Subcutaneous abdominal adipose tissue (tissue), 5 donors: ENCODE measurements at regions not wholly inside any gene's neighbourhood (a gene's known extent, or its start where the extent isn't known, plus 50 kb on each side); places are given as distances from the start of the nearest gene placed in this dataset.
"Not testable (repeated sequence)": the region's sequence is repeated elsewhere in the genome, so short reads cannot be mapped to it uniquely, and the experiment has no call there.

ENCODE experiments used
- H3K27ac ChIP-seq: one replicate; pipeline ENCODE4 v1.7.0; 2013; ENCODE audit warnings: low read depth, mild to moderate bottlenecking, inconsistent platforms, low read length, moderate library complexity
- H3K27me3 ChIP-seq, 5 donors: one replicate each; pipeline ENCODE4 v1.7.0; 2013; ENCODE audit warnings: low read length in 5 of 5, inconsistent platforms in 1 of 5; ENCODE audit not compliant: control insufficient read depth in 5 of 5, insufficient read depth in 4 of 5
- H3K36me3 ChIP-seq, 5 donors: one replicate each; pipeline ENCODE4 v1.7.0; 2013; ENCODE audit warnings: low read length in 5 of 5; ENCODE audit not compliant: control insufficient read depth in 5 of 5, insufficient read depth in 5 of 5
- H3K4me1 ChIP-seq, 5 donors: one replicate each; pipeline ENCODE4 v1.7.0; 2013; ENCODE audit warnings: low read length in 5 of 5, mild to moderate bottlenecking in 3 of 5, moderate library complexity in 1 of 5; ENCODE audit not compliant: control insufficient read depth in 5 of 5, insufficient read depth in 5 of 5
- H3K4me3 ChIP-seq, 5 donors: one replicate each; pipeline ENCODE4 v1.7.0; 2013; ENCODE audit warnings: low read length in 5 of 5, low read depth in 1 of 5
- H3K9ac ChIP-seq, 5 donors: one replicate each; pipeline ENCODE4 v1.7.0; 2013; ENCODE audit warnings: low read length in 5 of 5, mild to moderate bottlenecking in 4 of 5, moderate library complexity in 3 of 5
- H3K9me3 ChIP-seq, 5 donors: one replicate each; pipeline ENCODE4 v1.7.0; 2013; ENCODE audit warnings: low read length in 5 of 5; ENCODE audit not compliant: control insufficient read depth in 5 of 5
- donor health status: healthy.
- donor health status: healthy.
- donor health status: healthy.
- donor health status: healthy.
- donor health status: healthy.

- peaks cover 0 to 12% (median 7%) of the 10 kb centered on the region in 5 donors for H3K4me1 ChIP-seq
- no peak overlapping the region for H3K27ac ChIP-seq
Observed at GRCh38 chr9:31542384-31543055, 841.9 kb upstream of the ACO1 start.

GRCh38 chr9:31554941-31555340, 829.5 kb upstream of the ACO1 start:
- no peak overlapping the region for H3K27ac ChIP-seq
- H3K9me3 ChIP-seq: no peaks in the 10 kb centered on the region
- H3K4me3 ChIP-seq: no peak overlapping the region
- no peaks in the 10 kb centered on the region for H3K4me1 ChIP-seq
- H3K36me3 ChIP-seq: no peaks in the 10 kb centered on the region
- H3K27me3 ChIP-seq: no peaks in the 10 kb centered on the region
- no peak overlapping the region for H3K9ac ChIP-seq

More at GRCh38 chr9:31542384-31543055, 841.9 kb upstream of the ACO1 start:
- Histone ChIP-seq H3K36me3 (no peaks in the 10 kb centered on the region), H3K4me3 (no peak overlapping the region), H3K27me3 (no peaks in the 10 kb centered on the region), H3K9me3 (no peaks in the 10 kb centered on the region), H3K9ac (peak overlapping the region in 1 of 5 donors; percentile 18)

- Histone ChIP-seq H3K9ac (no peak overlapping the region), H3K27me3 (no peaks in the 10 kb centered on the region), H3K27ac (no peak overlapping the region), H3K4me3 (no peak overlapping the region), H3K4me1 (no peaks in the 10 kb centered on the region), H3K9me3 (no peaks in the 10 kb centered on the region), H3K36me3 (no peaks in the 10 kb centered on the region)
Observed at GRCh38 chr9:31556667-31557463, 827.6 kb upstream of the ACO1 start.

GRCh38 chr9:31572190-31572589, 812.3 kb upstream of the ACO1 start:
- not testable (repeated sequence) for H3K36me3 ChIP-seq, H3K4me1 ChIP-seq, H3K9me3 ChIP-seq, H3K27ac ChIP-seq, H3K9ac ChIP-seq, H3K4me3 ChIP-seq, H3K27me3 ChIP-seq

- peaks cover 0 to 6% (median 0%) of the 10 kb centered on the region in 5 donors for H3K9me3 ChIP-seq
- H3K27ac ChIP-seq: no peak overlapping the region
- H3K27me3 ChIP-seq: no peaks in the 10 kb centered on the region
- H3K4me3 ChIP-seq: no peak overlapping the region
- H3K9ac ChIP-seq: no peak overlapping the region
- no peaks in the 10 kb centered on the region for H3K4me1 ChIP-seq
- H3K36me3 ChIP-seq: no peaks in the 10 kb centered on the region
Observed at GRCh38 chr9:31573561-31573960, 810.9 kb upstream of the ACO1 start.

- Histone ChIP-seq H3K9me3 (peaks cover 0 to 6% (median 0%) of the 10 kb centered on the region in 5 donors), H3K9ac (no peak overlapping the region), H3K27me3 (no peaks in the 10 kb centered on the region), H3K27ac (no peak overlapping the region), H3K36me3 (no peaks in the 10 kb centered on the region), H3K4me3 (no peak overlapping the region), H3K4me1 (no peaks in the 10 kb centered on the region)
Observed at GRCh38 chr9:31574006-31574765, 810.3 kb upstream of the ACO1 start.

GRCh38 chr9:31582071-31582470, 802.4 kb upstream of the ACO1 start:
- H3K27me3 ChIP-seq: no peaks in the 10 kb centered on the region
- no peaks in the 10 kb centered on the region for H3K36me3 ChIP-seq
- no peak overlapping the region for H3K4me3 ChIP-seq
- H3K9ac ChIP-seq: no peak overlapping the region
- H3K9me3 ChIP-seq: no peaks in the 10 kb centered on the region
- no peak overlapping the region for H3K27ac ChIP-seq
- H3K4me1 ChIP-seq: no peaks in the 10 kb centered on the region

GRCh38 chr9:31582561-31582960, 801.9 kb upstream of the ACO1 start:
- no peak overlapping the region for H3K4me3 ChIP-seq
- H3K27ac ChIP-seq: no peak overlapping the region
- no peak overlapping the region for H3K9ac ChIP-seq
- no peaks in the 10 kb centered on the region for H3K9me3 ChIP-seq
- H3K4me1 ChIP-seq: no peaks in the 10 kb centered on the region
- H3K36me3 ChIP-seq: no peaks in the 10 kb centered on the region
- H3K27me3 ChIP-seq: no peaks in the 10 kb centered on the region

- Histone ChIP-seq H3K36me3 (no peaks in the 10 kb centered on the region), H3K4me3 (no peak overlapping the region), H3K9ac (no peak overlapping the region), H3K9me3 (no peaks in the 10 kb centered on the region), H3K27me3 (no peaks in the 10 kb centered on the region), H3K27ac (no peak overlapping the region), H3K4me1 (no peaks in the 10 kb centered on the region)
Observed at GRCh38 chr9:31585158-31585557, 799.3 kb upstream of the ACO1 start.

GRCh38 chr9:31587146-31587545, 797.3 kb upstream of the ACO1 start:
- H3K27ac ChIP-seq: no peak overlapping the region
- no peak overlapping the region for H3K9ac ChIP-seq
- no peaks in the 10 kb centered on the region for H3K9me3 ChIP-seq
- no peaks in the 10 kb centered on the region for H3K27me3 ChIP-seq
- no peaks in the 10 kb centered on the region for H3K4me1 ChIP-seq
- no peak overlapping the region for H3K4me3 ChIP-seq
- H3K36me3 ChIP-seq: no peaks in the 10 kb centered on the region
